B cell (primary cell): ENCODE measurements at regions not wholly inside any gene's neighbourhood (a gene's known extent, or its start where the extent isn't known, plus 50 kb on each side); places are given as distances from the start of the nearest gene placed in this dataset.

Source experiments
- CTCF ChIP-seq: fragments of 200-600 bp; IDR thresholded peaks from one replicate; pipeline ENCODE4 v1.8.0; 2022; ENCODE audit warnings: antibody characterized with exemption, mild to moderate bottlenecking
- EZH2 ChIP-seq: IDR thresholded peaks from 2 replicates; pipeline ENCODE4 v1.6.1; 2012; ENCODE audit warnings: borderline replicate concordance, low read depth, mild to moderate bottlenecking, moderate library complexity, low read length; ENCODE audit not compliant: insufficient read depth, poor library complexity, severe bottlenecking

GRCh38 chr16:14374451-14375131, 255.5 kb downstream of the PARN start:
- TF ChIP-seq EZH2 (no peak), CTCF (no peak)
